ENCODE measurements at regions not wholly inside any gene's neighbourhood (a gene's known extent, or its start where the extent isn't known, plus 50 kb on each side); places are given as distances from the start of the nearest gene placed in this dataset.

DNA sequence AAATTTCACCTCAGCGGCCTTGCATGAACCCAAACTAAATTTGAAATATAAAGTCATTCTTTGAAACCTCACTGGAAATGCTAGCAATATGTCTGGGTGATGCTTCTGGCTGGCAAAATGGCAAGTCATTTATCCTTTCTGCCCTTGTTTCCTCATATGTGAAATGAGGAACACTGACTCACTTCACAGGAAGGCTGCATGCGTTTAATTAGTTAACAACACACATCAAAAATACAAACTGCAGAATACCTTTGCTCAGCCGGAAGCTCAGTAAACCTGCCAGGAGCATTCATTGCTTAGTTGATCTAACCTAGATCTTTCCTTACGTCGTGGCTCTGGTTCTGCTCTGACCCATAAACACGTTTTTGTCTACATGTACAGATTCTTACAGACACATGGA, 214.2 kb upstream of the ACVR2A start:
- ChIA-PET POLR2A (no interaction called here), CTCF (no interaction called here)
- no peak for DNase-seq (ENCODE audit: low read depth, low spot score)
- intact Hi-C loops (cut with micrococcal nuclease; ENCODE audit: unreplicated experiment): no loop called here
- Histone ChIP-seq H3K4me3 (ENCODE audit: low read depth in 2 of 2, low read length in 2 of 2) (no peak overlapping the region), H3K36me3 (ENCODE audit: control insufficient read depth, insufficient read depth, low read length) (no peaks in the 10 kb centered on the region), H3K9me3 (ENCODE audit: control insufficient read depth, insufficient read depth, low read depth, low read length) (no peaks in the 10 kb centered on the region), H3K27me3 (ENCODE audit: control insufficient read depth, insufficient read depth, low read length) (no peaks in the 10 kb centered on the region), H3K4me1 (ENCODE audit: control insufficient read depth, insufficient read depth, low read length) (no peaks in the 10 kb centered on the region), H3K27ac (ENCODE audit: low read length) (no peak overlapping the region)
- TF ChIP-seq TCF7L2 (IDR thresholded peaks at IDR 0.05; ENCODE audit: low read depth, low read length) (no peak), SIN3A (IDR thresholded peaks at IDR 0.05; ENCODE audit: borderline replicate concordance, insufficient read depth, low read depth, low read length) (no peak), POLR2AphosphoS5 (IDR thresholded peaks at IDR 0.05; ENCODE audit: low read depth, low read length) (no peak)
- TF ChIP-seq, protein P1, sequence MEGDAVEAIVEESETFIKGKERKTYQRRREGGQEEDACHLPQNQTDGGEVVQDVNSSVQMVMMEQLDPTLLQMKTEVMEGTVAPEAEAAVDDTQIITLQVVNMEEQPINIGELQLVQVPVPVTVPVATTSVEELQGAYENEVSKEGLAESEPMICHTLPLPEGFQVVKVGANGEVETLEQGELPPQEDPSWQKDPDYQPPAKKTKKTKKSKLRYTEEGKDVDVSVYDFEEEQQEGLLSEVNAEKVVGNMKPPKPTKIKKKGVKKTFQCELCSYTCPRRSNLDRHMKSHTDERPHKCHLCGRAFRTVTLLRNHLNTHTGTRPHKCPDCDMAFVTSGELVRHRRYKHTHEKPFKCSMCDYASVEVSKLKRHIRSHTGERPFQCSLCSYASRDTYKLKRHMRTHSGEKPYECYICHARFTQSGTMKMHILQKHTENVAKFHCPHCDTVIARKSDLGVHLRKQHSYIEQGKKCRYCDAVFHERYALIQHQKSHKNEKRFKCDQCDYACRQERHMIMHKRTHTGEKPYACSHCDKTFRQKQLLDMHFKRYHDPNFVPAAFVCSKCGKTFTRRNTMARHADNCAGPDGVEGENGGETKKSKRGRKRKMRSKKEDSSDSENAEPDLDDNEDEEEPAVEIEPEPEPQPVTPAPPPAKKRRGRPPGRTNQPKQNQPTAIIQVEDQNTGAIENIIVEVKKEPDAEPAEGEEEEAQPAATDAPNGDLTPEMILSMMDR (IDR thresholded peaks at IDR 0.05): no peak
- TF ChIP-seq, protein P2, sequence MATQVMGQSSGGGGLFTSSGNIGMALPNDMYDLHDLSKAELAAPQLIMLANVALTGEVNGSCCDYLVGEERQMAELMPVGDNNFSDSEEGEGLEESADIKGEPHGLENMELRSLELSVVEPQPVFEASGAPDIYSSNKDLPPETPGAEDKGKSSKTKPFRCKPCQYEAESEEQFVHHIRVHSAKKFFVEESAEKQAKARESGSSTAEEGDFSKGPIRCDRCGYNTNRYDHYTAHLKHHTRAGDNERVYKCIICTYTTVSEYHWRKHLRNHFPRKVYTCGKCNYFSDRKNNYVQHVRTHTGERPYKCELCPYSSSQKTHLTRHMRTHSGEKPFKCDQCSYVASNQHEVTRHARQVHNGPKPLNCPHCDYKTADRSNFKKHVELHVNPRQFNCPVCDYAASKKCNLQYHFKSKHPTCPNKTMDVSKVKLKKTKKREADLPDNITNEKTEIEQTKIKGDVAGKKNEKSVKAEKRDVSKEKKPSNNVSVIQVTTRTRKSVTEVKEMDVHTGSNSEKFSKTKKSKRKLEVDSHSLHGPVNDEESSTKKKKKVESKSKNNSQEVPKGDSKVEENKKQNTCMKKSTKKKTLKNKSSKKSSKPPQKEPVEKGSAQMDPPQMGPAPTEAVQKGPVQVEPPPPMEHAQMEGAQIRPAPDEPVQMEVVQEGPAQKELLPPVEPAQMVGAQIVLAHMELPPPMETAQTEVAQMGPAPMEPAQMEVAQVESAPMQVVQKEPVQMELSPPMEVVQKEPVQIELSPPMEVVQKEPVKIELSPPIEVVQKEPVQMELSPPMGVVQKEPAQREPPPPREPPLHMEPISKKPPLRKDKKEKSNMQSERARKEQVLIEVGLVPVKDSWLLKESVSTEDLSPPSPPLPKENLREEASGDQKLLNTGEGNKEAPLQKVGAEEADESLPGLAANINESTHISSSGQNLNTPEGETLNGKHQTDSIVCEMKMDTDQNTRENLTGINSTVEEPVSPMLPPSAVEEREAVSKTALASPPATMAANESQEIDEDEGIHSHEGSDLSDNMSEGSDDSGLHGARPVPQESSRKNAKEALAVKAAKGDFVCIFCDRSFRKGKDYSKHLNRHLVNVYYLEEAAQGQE (IDR thresholded peaks at IDR 0.05; ENCODE audit: insufficient read depth in 1 of 2, low read depth in 2 of 2, low read length in 1 of 2): no peak
- no TSS peak for BruUV-seq (replicated peaks)
- no peak for ATAC-seq
- in situ Hi-C loops (cut with HindIII; ENCODE audit: low pct_unique_long_range_greater_than_20kb, low sequenced_read_pairs): no loop called here

DNA sequence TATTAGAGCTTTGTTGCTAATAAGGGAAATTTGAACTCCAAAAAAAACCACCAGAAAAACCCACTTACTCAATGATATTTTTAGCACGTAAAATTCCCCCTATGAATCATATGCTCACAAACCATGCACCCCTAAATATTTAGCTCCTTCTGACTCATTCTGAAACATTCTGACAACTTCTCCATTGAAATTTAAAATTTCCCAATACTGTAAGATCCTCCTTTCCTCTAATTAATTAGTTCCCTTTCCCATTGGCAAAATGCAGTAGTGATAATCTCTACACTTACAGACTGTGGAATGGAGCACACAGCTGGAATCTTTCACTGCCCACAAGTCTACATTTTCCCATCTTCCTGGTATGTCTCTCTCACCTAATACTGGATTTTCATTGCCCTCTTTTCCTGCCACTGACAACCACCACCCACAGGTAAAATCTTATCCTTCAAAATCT, 215.8 kb upstream of the ACVR2A start:
- no TSS peak for BruUV-seq (replicated peaks)
- Histone ChIP-seq H3K27me3 (ENCODE audit: control insufficient read depth, insufficient read depth, low read length) (no peaks in the 10 kb centered on the region), H3K9me3 (ENCODE audit: control insufficient read depth, insufficient read depth, low read depth, low read length) (no peaks in the 10 kb centered on the region), H3K4me1 (ENCODE audit: control insufficient read depth, insufficient read depth, low read length) (no peaks in the 10 kb centered on the region), H3K27ac (ENCODE audit: low read length) (no peak overlapping the region), H3K36me3 (ENCODE audit: control insufficient read depth, insufficient read depth, low read length) (no peaks in the 10 kb centered on the region), H3K4me3 (ENCODE audit: low read depth in 2 of 2, low read length in 2 of 2) (no peak overlapping the region)
- POLR2A ChIA-PET: no interaction called here
- TF ChIP-seq, protein P1 (IDR thresholded peaks at IDR 0.05): no peak
- TF ChIP-seq SIN3A (IDR thresholded peaks at IDR 0.05; ENCODE audit: borderline replicate concordance, insufficient read depth, low read depth, low read length) (no peak), POLR2AphosphoS5 (IDR thresholded peaks at IDR 0.05; ENCODE audit: low read depth, low read length) (no peak), TCF7L2 (IDR thresholded peaks at IDR 0.05; ENCODE audit: low read depth, low read length) (no peak)
- TF ChIP-seq, protein P2 (IDR thresholded peaks at IDR 0.05; ENCODE audit: insufficient read depth in 1 of 2, low read depth in 2 of 2, low read length in 1 of 2): no peak
- intact Hi-C loops (cut with micrococcal nuclease; ENCODE audit: unreplicated experiment) (no loop called here), in situ Hi-C loops (cut with HindIII; ENCODE audit: low pct_unique_long_range_greater_than_20kb, low sequenced_read_pairs) (no loop called here)
- CTCF ChIA-PET: no interaction called here
- DNase-seq (ENCODE audit: low read depth, low spot score) (no peak), ATAC-seq (no peak)
